Activated CD4-positive, alpha-beta T cell treated with anti-CD3 and anti-CD28 coated beads, Interleukin-2, amount 50 U/mL, for 24 hours (primary cell): ENCODE measurements at regions not wholly inside any gene's neighbourhood (a gene's known extent, or its start where the extent isn't known, plus 50 kb on each side); places are given as distances from the start of the nearest gene placed in this dataset.

Experiments
- DNase-seq, 2 donors: peaks; one replicate each; pipeline ENCODE4 v3.0.0-alpha.2; 2020; ENCODE audit warnings: low read depth in 1 of 2, low spot score in 1 of 2

GRCh38 chr17:68749349-68750207 lies 148.4 kb upstream of the FAM20A start:
- DNase-seq, result no peak

- DNase-seq, result no peak
Measured at GRCh38 chr17:68748381-68748780, 147.2 kb upstream of the FAM20A start.

- DNase-seq, result no peak
Measured at GRCh38 chr17:68740555-68741447, 139.6 kb upstream of the FAM20A start.

GRCh38 chr17:68737761-68738443 lies 136.7 kb upstream of the FAM20A start:
- no peak for DNase-seq

- DNase-seq, result no peak
Measured at GRCh38 chr17:68734931-68735330, 133.8 kb upstream of the FAM20A start.

GRCh38 chr17:68734187-68734900 lies 133.2 kb upstream of the FAM20A start:
- DNase-seq, result no peak

- no peak for DNase-seq
Measured at GRCh38 chr17:68733241-68734176, 132.3 kb upstream of the FAM20A start.

GRCh38 chr17:68732301-68732749 lies 131.2 kb upstream of the FAM20A start:
- DNase-seq, result no peak

- DNase-seq, result no peak
Measured at GRCh38 chr17:68731465-68731864, 130.3 kb upstream of the FAM20A start.

- no peak for DNase-seq
Measured at GRCh38 chr17:68719431-68719830, 118.3 kb upstream of the FAM20A start.

- DNase-seq, result no peak
Measured at GRCh38 chr17:68718926-68719325, 117.8 kb upstream of the FAM20A start.

GRCh38 chr17:68718465-68718864 lies 117.3 kb upstream of the FAM20A start:
- DNase-seq, result no peak

- no peak for DNase-seq
Measured at GRCh38 chr17:68714676-68715075, 113.5 kb upstream of the FAM20A start.

- DNase-seq, result no peak
Measured at GRCh38 chr17:68711858-68712257, 110.7 kb upstream of the FAM20A start.

- no peak for DNase-seq
Measured at GRCh38 chr17:68710976-68711375, 109.8 kb upstream of the FAM20A start.

GRCh38 chr17:68710035-68710780 lies 109.0 kb upstream of the FAM20A start:
- no peak for DNase-seq

GRCh38 chr17:68709461-68709860 lies 108.3 kb upstream of the FAM20A start:
- DNase-seq, result no peak

- DNase-seq, result no peak
Measured at GRCh38 chr17:68707031-68707430, 105.9 kb upstream of the FAM20A start.

GRCh38 chr17:68706356-68706920 lies 105.3 kb upstream of the FAM20A start:
- DNase-seq, result no peak
